ENCODE measurements at regions not wholly inside any gene's neighbourhood (a gene's known extent, or its start where the extent isn't known, plus 50 kb on each side); places are given as distances from the start of the nearest gene placed in this dataset.

GRCh38 chr6:48200869-48201390 lies 89.9 kb upstream of the PTCHD4 start:
- DNase-seq = no peak

- DNase-seq = no peak
Measured at GRCh38 chr6:48199499-48199898, 88.5 kb upstream of the PTCHD4 start.

- no peak for DNase-seq
Measured at GRCh38 chr6:48197941-48198340, 86.9 kb upstream of the PTCHD4 start.

- DNase-seq = no peak
Measured at GRCh38 chr6:48194596-48195295, 83.7 kb upstream of the PTCHD4 start.

- no peak for DNase-seq
Measured at GRCh38 chr6:48188158-48188557, 77.2 kb upstream of the PTCHD4 start.

- no peak for DNase-seq
Measured at GRCh38 chr6:48186746-48187145, 75.7 kb upstream of the PTCHD4 start.

- DNase-seq = peak; percentile 97
Measured at GRCh38 chr6:48184648-48185047, 73.7 kb upstream of the PTCHD4 start.

- DNase-seq = no peak
Measured at GRCh38 chr6:48183811-48184605, 73.0 kb upstream of the PTCHD4 start.

GRCh38 chr6:48183178-48183577 lies 72.2 kb upstream of the PTCHD4 start:
- no peak for DNase-seq

- DNase-seq = no peak
Measured at GRCh38 chr6:48178700-48179099, 67.7 kb upstream of the PTCHD4 start.

- no peak for DNase-seq
Measured at GRCh38 chr6:48177786-48178185, 66.8 kb upstream of the PTCHD4 start.

GRCh38 chr6:48176645-48177308 lies 65.8 kb upstream of the PTCHD4 start:
- DNase-seq = no peak

GRCh38 chr6:48169635-48170034 lies 58.6 kb upstream of the PTCHD4 start:
- no peak for DNase-seq
